Pulmonary artery endothelial cell (primary cell): ENCODE measurements at regions not wholly inside any gene's neighbourhood (a gene's known extent, or its start where the extent isn't known, plus 50 kb on each side); places are given as distances from the start of the nearest gene placed in this dataset.

Experiments
- DNase-seq: peaks from one replicate; pipeline ENCODE4 v3.0.0-alpha.2; 2011; ENCODE audit warnings: low read depth, low spot score

DNA sequence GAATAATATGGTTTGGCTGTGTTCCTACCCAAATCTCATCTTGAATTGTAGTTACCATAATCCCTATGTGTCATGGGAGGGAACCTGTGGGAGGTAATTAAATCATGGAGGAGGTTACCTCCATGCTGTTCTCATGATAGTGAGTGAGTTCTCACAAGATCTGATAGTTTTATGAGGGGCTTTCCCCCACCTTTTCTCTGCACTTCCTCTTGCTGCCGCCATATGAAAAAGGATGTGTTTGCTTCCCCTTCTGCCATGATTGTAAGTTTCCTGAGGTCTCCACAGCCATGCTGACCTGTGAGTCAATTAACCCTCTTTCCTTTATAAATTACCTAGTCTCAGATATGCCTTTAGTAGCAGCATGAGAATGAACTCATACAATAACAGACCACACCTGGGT is 63.7 kb upstream of the PRR16 start:
- DNase-seq, result no peak

DNA sequence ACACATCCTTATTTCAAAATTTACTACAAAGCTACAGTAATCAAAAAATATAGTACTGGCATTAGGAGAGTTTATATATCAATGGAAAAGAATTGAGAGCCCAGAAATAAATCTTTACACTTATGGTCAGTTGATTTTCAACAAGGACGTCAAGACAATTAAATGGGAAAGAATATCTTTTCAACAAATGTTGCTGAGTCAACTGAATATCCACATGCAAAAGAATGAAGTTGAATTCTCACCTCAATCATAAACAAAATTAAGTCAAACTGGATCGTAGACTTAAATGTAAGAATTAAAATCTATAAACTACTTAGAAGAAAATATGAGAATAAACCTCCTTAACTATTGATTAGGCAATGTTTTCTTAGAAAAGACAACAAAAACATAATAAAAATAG is 61.5 kb upstream of the PRR16 start:
- DNase-seq, result no peak

DNA sequence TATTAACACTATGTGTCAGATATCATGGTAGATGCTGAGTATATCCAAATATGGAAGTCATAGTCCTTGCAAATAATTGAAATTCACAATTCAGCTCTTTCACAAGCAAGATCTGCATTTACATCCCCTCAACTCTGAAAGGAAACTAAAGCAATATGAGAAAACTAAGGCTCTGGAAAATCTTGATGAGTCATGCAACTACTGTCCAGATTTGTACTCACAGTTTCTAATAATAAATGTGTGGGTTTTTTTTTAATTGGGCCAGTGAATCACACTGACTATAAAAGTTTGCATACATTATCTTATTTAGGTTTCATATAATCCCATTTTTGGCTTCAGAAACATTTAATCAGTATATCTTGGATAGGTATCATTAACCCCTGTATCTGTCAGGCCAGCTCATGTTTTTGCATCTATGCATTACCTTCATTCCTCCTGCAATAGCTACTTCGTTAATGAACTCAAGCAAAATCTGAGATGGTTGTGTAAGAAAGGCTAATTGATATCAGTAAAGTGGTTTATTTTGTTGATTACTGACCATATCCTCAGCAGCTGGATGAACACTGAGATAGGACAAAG is 58.7 kb upstream of the PRR16 start:
- DNase-seq, result peak; percentile 51

DNA sequence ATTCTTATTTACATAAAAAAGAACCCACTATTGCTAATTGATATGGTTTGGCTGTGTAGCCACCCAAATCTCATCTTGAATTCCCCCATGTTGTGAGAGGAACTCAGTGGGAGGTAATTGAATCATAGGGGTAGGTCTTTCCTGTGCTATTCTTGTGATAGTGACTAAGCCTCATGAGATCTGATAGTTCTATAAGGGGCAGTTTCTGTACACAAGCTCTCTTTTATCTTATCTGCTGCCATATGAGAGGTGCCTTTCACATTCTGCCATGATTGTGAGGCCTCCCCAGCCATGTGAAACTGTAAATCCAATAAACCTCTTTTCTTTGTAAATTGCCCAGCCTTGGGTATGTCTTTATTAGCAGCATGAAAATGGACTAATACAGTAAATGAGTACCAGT is 58.2 kb upstream of the PRR16 start:
- peak; percentile 27 for DNase-seq

DNA sequence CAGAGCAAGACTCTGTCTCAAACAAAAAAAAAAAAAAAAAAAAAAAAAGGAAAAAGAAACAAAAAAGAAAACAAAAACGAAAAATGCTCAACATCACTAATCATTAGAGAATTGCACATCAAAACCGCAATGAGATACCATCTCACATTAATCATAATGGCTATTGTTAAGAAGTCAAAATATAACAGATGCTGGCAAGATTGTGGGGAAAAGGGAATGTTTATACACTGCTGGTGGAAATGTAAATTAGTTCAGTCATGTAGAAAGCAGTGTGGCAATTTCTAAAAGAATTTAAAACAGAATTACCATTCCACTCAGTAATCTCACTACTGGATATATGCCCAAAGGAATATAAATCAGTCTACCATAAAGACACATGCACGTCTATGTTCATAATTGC is 50.4 kb upstream of the PRR16 start:
- DNase-seq, result no peak
